ENCODE measurements at regions not wholly inside any gene's neighbourhood (a gene's known extent, or its start where the extent isn't known, plus 50 kb on each side); places are given as distances from the start of the nearest gene placed in this dataset.

GRCh38 chr7:128158370-128158769, 82.7 kb upstream of the LEP start:
- no peaks in the 10 kb centered on the region for H3K9me3 ChIP-seq (replicated peaks; ENCODE audit: control insufficient read depth, low read depth, low read length)
- H3K4me3 ChIP-seq (ENCODE audit: low read length): no peak overlapping the region
- no peaks in the 10 kb centered on the region for H3K4me1 ChIP-seq (ENCODE audit: control insufficient read depth, insufficient read depth, low read length)
- H3K27me3 ChIP-seq (ENCODE audit: control insufficient read depth, insufficient read depth, low read length): peaks cover 39% of the 10 kb centered on the region
- 79% methylated on average over 3 of the region's 3 CpGs for WGBS (ENCODE audit: insufficient coverage)
- no peak overlapping the region for H3K27ac ChIP-seq (ENCODE audit: low read length)
- DNase-seq: no peak
- no peaks in the 10 kb centered on the region for H3K36me3 ChIP-seq (ENCODE audit: control insufficient read depth, insufficient read depth, low read length)

GRCh38 chr7:128160296-128160695, 80.8 kb upstream of the LEP start:
- Histone ChIP-seq H3K36me3 (ENCODE audit: control insufficient read depth, insufficient read depth, low read length) (no peaks in the 10 kb centered on the region), H3K9me3 (replicated peaks; ENCODE audit: control insufficient read depth, low read depth, low read length) (no peaks in the 10 kb centered on the region), H3K4me3 (ENCODE audit: low read length) (no peak overlapping the region), H3K27me3 (ENCODE audit: control insufficient read depth, insufficient read depth, low read length) (peaks cover 53% of the 10 kb centered on the region), H3K27ac (ENCODE audit: low read length) (no peak overlapping the region), H3K4me1 (ENCODE audit: control insufficient read depth, insufficient read depth, low read length) (no peaks in the 10 kb centered on the region)
- DNase-seq: no peak
- WGBS (ENCODE audit: insufficient coverage): 73% methylated on average over 5 of the region's 6 CpGs

GRCh38 chr7:128161466-128162125, 79.5 kb upstream of the LEP start:
- H3K27ac ChIP-seq (ENCODE audit: low read length): no peak overlapping the region
- peaks cover 65% of the 10 kb centered on the region for H3K27me3 ChIP-seq (ENCODE audit: control insufficient read depth, insufficient read depth, low read length)
- H3K4me3 ChIP-seq (ENCODE audit: low read length): no peak overlapping the region
- H3K9me3 ChIP-seq (replicated peaks; ENCODE audit: control insufficient read depth, low read depth, low read length): no peaks in the 10 kb centered on the region
- no peaks in the 10 kb centered on the region for H3K36me3 ChIP-seq (ENCODE audit: control insufficient read depth, insufficient read depth, low read length)
- no peak for DNase-seq
- WGBS (ENCODE audit: insufficient coverage): 89% methylated on average over 3 of the region's 7 CpGs
- peaks cover 1% of the 10 kb centered on the region for H3K4me1 ChIP-seq (ENCODE audit: control insufficient read depth, insufficient read depth, low read length)

GRCh38 chr7:128162666-128163065, 78.4 kb upstream of the LEP start:
- DNase-seq: no peak
- Histone ChIP-seq H3K4me3 (ENCODE audit: low read length) (no peak overlapping the region), H3K27me3 (ENCODE audit: control insufficient read depth, insufficient read depth, low read length) (peaks cover 71% of the 10 kb centered on the region), H3K27ac (ENCODE audit: low read length) (no peak overlapping the region), H3K36me3 (ENCODE audit: control insufficient read depth, insufficient read depth, low read length) (no peaks in the 10 kb centered on the region), H3K9me3 (replicated peaks; ENCODE audit: control insufficient read depth, low read depth, low read length) (no peaks in the 10 kb centered on the region), H3K4me1 (ENCODE audit: control insufficient read depth, insufficient read depth, low read length) (peaks cover 10% of the 10 kb centered on the region)
- WGBS (ENCODE audit: insufficient coverage): 78% methylated on average over 2 of the region's 2 CpGs

- no peak for DNase-seq
- 83% methylated on average over 1 of the region's 2 CpGs for WGBS (ENCODE audit: insufficient coverage)
These were observed 77.6 kb upstream of the LEP start for GRCh38 chr7:128163473-128163872.

GRCh38 chr7:128164061-128164954, 76.8 kb upstream of the LEP start:
- Histone ChIP-seq H3K36me3 (ENCODE audit: control insufficient read depth, insufficient read depth, low read length) (no peaks in the 10 kb centered on the region), H3K27me3 (ENCODE audit: control insufficient read depth, insufficient read depth, low read length) (peaks cover 77% of the 10 kb centered on the region), H3K27ac (ENCODE audit: low read length) (no peak overlapping the region), H3K9me3 (replicated peaks; ENCODE audit: control insufficient read depth, low read depth, low read length) (no peaks in the 10 kb centered on the region), H3K4me1 (ENCODE audit: control insufficient read depth, insufficient read depth, low read length) (peaks cover 19% of the 10 kb centered on the region), H3K4me3 (ENCODE audit: low read length) (no peak overlapping the region)
- 58% methylated on average over 3 of the region's 6 CpGs for WGBS (ENCODE audit: insufficient coverage)
- no peak for DNase-seq

More at GRCh38 chr7:128163473-128163872, 77.6 kb upstream of the LEP start:
- Histone ChIP-seq H3K4me1 (ENCODE audit: control insufficient read depth, insufficient read depth, low read length) (peaks cover 18% of the 10 kb centered on the region), H3K36me3 (ENCODE audit: control insufficient read depth, insufficient read depth, low read length) (no peaks in the 10 kb centered on the region), H3K27ac (ENCODE audit: low read length) (no peak overlapping the region), H3K27me3 (ENCODE audit: control insufficient read depth, insufficient read depth, low read length) (peaks cover 73% of the 10 kb centered on the region), H3K4me3 (ENCODE audit: low read length) (no peak overlapping the region), H3K9me3 (replicated peaks; ENCODE audit: control insufficient read depth, low read depth, low read length) (no peaks in the 10 kb centered on the region)

- DNase-seq: no peak
- H3K4me3 ChIP-seq (ENCODE audit: low read length): no peak overlapping the region
- 91% methylated on average over 5 of the region's 6 CpGs for WGBS (ENCODE audit: insufficient coverage)
- no peaks in the 10 kb centered on the region for H3K9me3 ChIP-seq (replicated peaks; ENCODE audit: control insufficient read depth, low read depth, low read length)
- peaks cover 19% of the 10 kb centered on the region for H3K4me1 ChIP-seq (ENCODE audit: control insufficient read depth, insufficient read depth, low read length)
- H3K27me3 ChIP-seq (ENCODE audit: control insufficient read depth, insufficient read depth, low read length): peaks cover 85% of the 10 kb centered on the region
- H3K36me3 ChIP-seq (ENCODE audit: control insufficient read depth, insufficient read depth, low read length): no peaks in the 10 kb centered on the region
- H3K27ac ChIP-seq (ENCODE audit: low read length): no peak overlapping the region
These were observed 76.0 kb upstream of the LEP start for GRCh38 chr7:128164955-128165670.

- Histone ChIP-seq H3K4me3 (ENCODE audit: low read length) (no peak overlapping the region), H3K27ac (ENCODE audit: low read length) (no peak overlapping the region), H3K9me3 (replicated peaks; ENCODE audit: control insufficient read depth, low read depth, low read length) (no peaks in the 10 kb centered on the region), H3K36me3 (ENCODE audit: control insufficient read depth, insufficient read depth, low read length) (no peaks in the 10 kb centered on the region), H3K27me3 (ENCODE audit: control insufficient read depth, insufficient read depth, low read length) (peaks cover 90% of the 10 kb centered on the region), H3K4me1 (ENCODE audit: control insufficient read depth, insufficient read depth, low read length) (peaks cover 19% of the 10 kb centered on the region)
- WGBS (ENCODE audit: insufficient coverage): 9% methylated on average over 10 of the region's 14 CpGs
- DNase-seq: no peak
These were observed 75.1 kb upstream of the LEP start for GRCh38 chr7:128165927-128166420.

GRCh38 chr7:128166603-128167041, 74.5 kb upstream of the LEP start:
- DNase-seq: no peak
- peaks cover 19% of the 10 kb centered on the region for H3K4me1 ChIP-seq (ENCODE audit: control insufficient read depth, insufficient read depth, low read length)
- peaks cover 90% of the 10 kb centered on the region for H3K27me3 ChIP-seq (ENCODE audit: control insufficient read depth, insufficient read depth, low read length)
- no peak overlapping the region for H3K4me3 ChIP-seq (ENCODE audit: low read length)
- no peak overlapping the region for H3K27ac ChIP-seq (ENCODE audit: low read length)
- H3K9me3 ChIP-seq (replicated peaks; ENCODE audit: control insufficient read depth, low read depth, low read length): no peaks in the 10 kb centered on the region
- under 1% methylated on average over 44 of the region's 44 CpGs for WGBS (ENCODE audit: insufficient coverage)
- H3K36me3 ChIP-seq (ENCODE audit: control insufficient read depth, insufficient read depth, low read length): no peaks in the 10 kb centered on the region

Data from muscle of leg (tissue), 3 donors.